IPS-18c (cell line): ENCODE measurements at regions not wholly inside any gene's neighbourhood (a gene's known extent, or its start where the extent isn't known, plus 50 kb on each side); places are given as distances from the start of the nearest gene placed in this dataset.

Source experiments
- H3K4me3 ChIP-seq: 2 replicates; pipeline ENCODE4 v1.7.0; 2013; ENCODE audit warnings: low read depth, mild to moderate bottlenecking, low read length, moderate library complexity; ENCODE audit not compliant: insufficient read depth
- H3K9me3 ChIP-seq: one replicate; pipeline ENCODE4 v1.6.1; 2013; ENCODE audit warnings: mild to moderate bottlenecking, low read length, moderate library complexity; ENCODE audit not compliant: control insufficient read depth, insufficient read depth

- Histone ChIP-seq H3K9me3 (no peaks in the 10 kb centered on the region), H3K4me3 (no peak overlapping the region)
Measured at GRCh38 chr1:90650401-90650800, 66.7 kb downstream of the BARHL2 start.

- no peak overlapping the region for H3K4me3 ChIP-seq
- no peaks in the 10 kb centered on the region for H3K9me3 ChIP-seq
Measured at GRCh38 chr1:90640325-90640724, 76.8 kb downstream of the BARHL2 start.

GRCh38 chr1:90622666-90623065 is 94.4 kb downstream of the BARHL2 start:
- H3K4me3 ChIP-seq: no peak overlapping the region
- no peaks in the 10 kb centered on the region for H3K9me3 ChIP-seq

GRCh38 chr1:90621986-90622385 is 95.1 kb downstream of the BARHL2 start:
- Histone ChIP-seq H3K4me3 (no peak overlapping the region), H3K9me3 (no peaks in the 10 kb centered on the region)

GRCh38 chr1:90616395-90616794 is 100.7 kb downstream of the BARHL2 start:
- Histone ChIP-seq H3K9me3 (no peaks in the 10 kb centered on the region), H3K4me3 (no peak overlapping the region)

GRCh38 chr1:90614872-90615271 is 102.2 kb downstream of the BARHL2 start:
- no peaks in the 10 kb centered on the region for H3K9me3 ChIP-seq

GRCh38 chr1:90613371-90613770 is 103.7 kb downstream of the BARHL2 start:
- no peak overlapping the region for H3K4me3 ChIP-seq
- no peaks in the 10 kb centered on the region for H3K9me3 ChIP-seq

More at GRCh38 chr1:90614872-90615271, 102.2 kb downstream of the BARHL2 start:
- H3K4me3 ChIP-seq: no peak overlapping the region

- no peaks in the 10 kb centered on the region for H3K9me3 ChIP-seq
Measured at GRCh38 chr1:90612033-90612432, 105.1 kb downstream of the BARHL2 start.

GRCh38 chr1:90607736-90608135 is 109.4 kb downstream of the BARHL2 start:
- H3K9me3 ChIP-seq: no peaks in the 10 kb centered on the region
- no peak overlapping the region for H3K4me3 ChIP-seq

More at GRCh38 chr1:90612033-90612432, 105.1 kb downstream of the BARHL2 start:
- H3K4me3 ChIP-seq: no peak overlapping the region

- H3K4me3 ChIP-seq: no peak overlapping the region
- H3K9me3 ChIP-seq: no peaks in the 10 kb centered on the region
Measured at GRCh38 chr1:90605070-90605469, 112.0 kb downstream of the BARHL2 start.

GRCh38 chr1:90593312-90593711 is 123.8 kb downstream of the BARHL2 start:
- peaks cover 2% of the 10 kb centered on the region for H3K9me3 ChIP-seq
- H3K4me3 ChIP-seq: no peak overlapping the region

- Histone ChIP-seq H3K9me3 (no peaks in the 10 kb centered on the region), H3K4me3 (no peak overlapping the region)
Measured at GRCh38 chr1:90591970-90592356, 125.1 kb downstream of the BARHL2 start.

- no peaks in the 10 kb centered on the region for H3K9me3 ChIP-seq
- H3K4me3 ChIP-seq: no peak overlapping the region
Measured at GRCh38 chr1:90591355-90591969, 125.6 kb downstream of the BARHL2 start.

GRCh38 chr1:90580176-90580575 is 136.9 kb downstream of the BARHL2 start:
- H3K9me3 ChIP-seq: peaks cover 3% of the 10 kb centered on the region

GRCh38 chr1:90579212-90579802 is 137.8 kb downstream of the BARHL2 start:
- peaks cover 3% of the 10 kb centered on the region for H3K9me3 ChIP-seq
- H3K4me3 ChIP-seq: no peak overlapping the region

More at GRCh38 chr1:90580176-90580575, 136.9 kb downstream of the BARHL2 start:
- H3K4me3 ChIP-seq: no peak overlapping the region

GRCh38 chr1:90574692-90575370 is 142.3 kb downstream of the BARHL2 start:
- H3K9me3 ChIP-seq: no peaks in the 10 kb centered on the region
- no peak overlapping the region for H3K4me3 ChIP-seq

- Histone ChIP-seq H3K4me3 (no peak overlapping the region), H3K9me3 (no peaks in the 10 kb centered on the region)
Measured at GRCh38 chr1:90573736-90574135, 143.4 kb downstream of the BARHL2 start.

- H3K9me3 ChIP-seq: no peaks in the 10 kb centered on the region
- H3K4me3 ChIP-seq: no peak overlapping the region
Measured at GRCh38 chr1:90572446-90572845, 144.7 kb downstream of the BARHL2 start.
